SH-SY5Y (cell line): ENCODE measurements at regions not wholly inside any gene's neighbourhood (a gene's known extent, or its start where the extent isn't known, plus 50 kb on each side); places are given as distances from the start of the nearest gene placed in this dataset.

ENCODE experiments used
- GATA2 ChIP-seq: IDR thresholded peaks from 2 replicates; pipeline ENCODE4 v1.6.1; 2011; ENCODE audit warnings: mild to moderate bottlenecking, low read depth, low read length
- GATA3 ChIP-seq: IDR thresholded peaks from 2 replicates; pipeline ENCODE4 v1.6.1; 2011; ENCODE audit warnings: low read depth, mild to moderate bottlenecking, low read length, moderate library complexity

DNA sequence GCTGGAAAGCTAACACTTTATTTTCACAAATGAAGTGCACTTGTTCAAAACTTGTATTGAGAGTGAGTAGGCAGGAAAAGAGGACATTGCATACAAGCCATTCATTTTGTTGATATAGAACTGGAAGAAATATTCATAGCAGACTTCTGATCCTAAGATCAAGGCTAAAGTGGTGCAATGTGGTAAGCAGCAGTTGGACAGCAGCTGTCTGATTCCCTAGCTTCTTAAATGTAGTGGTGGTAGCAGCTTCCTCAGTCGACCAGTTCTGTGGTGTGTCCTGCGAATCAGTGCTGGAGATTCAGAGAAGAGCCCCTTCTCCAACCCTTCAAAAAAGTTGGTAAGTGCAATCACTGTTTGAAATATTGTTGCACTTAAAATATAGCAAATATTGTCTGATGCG is 281.7 kb upstream of the GJE1 start:
- TF ChIP-seq GATA3, result no peak
- TF ChIP-seq GATA2, result no peak

- TF ChIP-seq GATA3, result no peak
- no peak for TF ChIP-seq GATA2
These were observed 284.5 kb upstream of the GJE1 start for GRCh38 chr6:141848029-141848890.

- no peak for TF ChIP-seq GATA3
- TF ChIP-seq GATA2, result no peak
These were observed 286.1 kb upstream of the GJE1 start for GRCh38 chr6:141846639-141847038.

DNA sequence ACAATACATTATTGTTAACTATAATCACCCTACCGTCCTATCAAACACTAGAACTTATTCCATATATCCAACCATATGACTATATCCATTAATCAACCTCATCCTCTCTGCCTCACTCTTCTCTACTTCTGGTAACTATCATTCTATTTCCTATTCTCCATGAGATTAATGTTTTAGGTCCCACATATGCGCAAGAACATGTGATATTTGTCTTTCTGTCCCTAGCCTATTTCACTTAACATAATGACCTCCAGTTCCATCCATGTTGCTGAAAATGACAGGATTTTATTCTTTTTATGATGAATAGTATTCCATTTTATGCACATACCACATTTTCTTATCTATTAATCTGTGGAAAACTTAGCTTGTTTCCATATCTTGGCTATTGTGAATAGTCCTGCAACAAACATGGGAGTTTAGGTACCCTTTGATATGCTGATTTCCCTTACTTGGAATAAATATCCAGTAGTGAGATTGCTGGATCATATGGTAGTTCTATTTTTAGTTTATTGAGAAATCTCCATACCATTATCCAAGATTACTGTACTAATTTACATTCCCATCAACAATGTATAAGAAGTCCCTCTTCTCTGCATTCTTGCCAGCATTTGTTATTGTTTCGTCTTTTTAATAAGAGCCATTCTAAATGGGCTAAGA is 289.4 kb upstream of the GJE1 start:
- TF ChIP-seq GATA2 (no peak), GATA3 (no peak)

DNA sequence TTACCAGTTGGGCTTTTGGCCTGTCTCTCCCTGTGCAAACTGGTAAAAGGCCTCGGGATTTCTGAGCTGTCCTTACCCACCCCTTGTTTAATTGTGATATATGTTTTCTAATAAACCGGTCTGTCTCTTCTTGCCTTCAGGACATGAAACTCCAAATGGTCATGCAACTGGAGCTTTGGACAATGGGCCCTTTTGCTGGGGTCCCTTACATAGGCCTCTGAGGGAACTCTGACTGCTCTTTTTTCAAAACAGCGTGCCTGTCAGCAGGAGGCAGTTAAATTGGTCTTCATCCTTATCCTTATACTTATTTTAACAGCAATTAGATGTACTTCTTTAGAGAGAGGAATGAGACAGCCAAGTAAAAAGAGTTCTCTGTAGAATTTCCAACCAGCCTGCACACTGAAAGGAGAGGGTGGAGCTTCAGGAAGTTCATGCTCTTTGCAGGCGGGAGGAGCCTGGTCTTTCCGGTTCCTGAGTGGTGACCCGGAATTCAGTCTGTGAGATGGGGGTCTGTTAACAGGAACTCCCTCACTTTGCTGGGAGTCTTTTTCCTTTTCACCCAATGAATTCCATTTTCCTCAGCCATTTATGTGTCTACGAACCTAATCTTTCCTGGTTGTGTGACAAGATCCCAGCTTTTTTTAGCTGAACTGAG is 299.6 kb upstream of the GJE1 start:
- no peak for TF ChIP-seq GATA3
- TF ChIP-seq GATA2, result no peak

DNA sequence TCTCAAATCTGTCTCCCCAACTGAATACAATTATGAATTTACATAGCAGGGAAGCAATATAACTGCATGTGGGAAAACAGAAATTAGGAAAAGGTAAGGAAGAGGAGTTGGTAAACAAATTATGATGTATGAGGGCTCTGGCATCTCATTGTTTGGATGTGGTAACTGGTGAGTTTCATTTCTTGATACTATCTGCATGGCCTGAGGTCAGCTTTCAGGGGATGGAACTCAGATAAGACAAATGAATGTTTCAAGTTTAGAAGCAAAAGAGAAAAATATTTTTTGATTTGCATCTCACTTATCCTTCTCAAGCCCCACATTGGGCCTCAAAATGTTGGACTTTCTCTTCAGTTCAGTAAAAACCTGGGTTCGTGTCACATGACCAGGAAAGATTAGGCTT is 302.2 kb upstream of the GJE1 start:
- TF ChIP-seq GATA2 (no peak), GATA3 (no peak)

- no peak for TF ChIP-seq GATA2
- TF ChIP-seq GATA3, result no peak
These were observed 303.0 kb upstream of the GJE1 start for GRCh38 chr6:141829566-141830360.

GRCh38 chr6:141824350-141824749 is 308.4 kb upstream of the GJE1 start:
- TF ChIP-seq GATA2 (no peak), GATA3 (no peak)

DNA sequence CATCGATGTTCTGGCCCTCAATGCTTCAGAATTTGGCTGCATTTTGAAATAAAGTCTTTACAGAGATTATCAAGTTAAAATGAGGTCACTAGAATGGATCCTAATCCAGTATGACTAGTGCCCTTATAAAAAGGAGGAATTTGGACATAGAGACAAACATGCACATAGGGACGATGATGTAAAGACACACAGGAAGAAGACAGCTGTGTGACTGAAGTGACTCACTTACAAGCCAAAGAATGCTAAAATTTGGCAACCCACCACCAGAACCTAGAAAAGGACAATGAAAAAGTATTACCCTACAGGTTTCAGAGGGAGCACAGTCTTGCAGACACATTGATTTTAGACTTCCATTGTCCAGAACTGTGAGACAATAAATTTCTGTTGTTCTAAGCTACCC is 322.8 kb upstream of the GJE1 start:
- TF ChIP-seq GATA3, result no peak
- no peak for TF ChIP-seq GATA2

GRCh38 chr6:141808662-141809061 is 324.1 kb upstream of the GJE1 start:
- TF ChIP-seq GATA2 (no peak), GATA3 (no peak)

- no peak for TF ChIP-seq GATA2
- TF ChIP-seq GATA3, result no peak
These were observed 341.8 kb upstream of the GJE1 start for GRCh38 chr6:141790921-141791320.

DNA sequence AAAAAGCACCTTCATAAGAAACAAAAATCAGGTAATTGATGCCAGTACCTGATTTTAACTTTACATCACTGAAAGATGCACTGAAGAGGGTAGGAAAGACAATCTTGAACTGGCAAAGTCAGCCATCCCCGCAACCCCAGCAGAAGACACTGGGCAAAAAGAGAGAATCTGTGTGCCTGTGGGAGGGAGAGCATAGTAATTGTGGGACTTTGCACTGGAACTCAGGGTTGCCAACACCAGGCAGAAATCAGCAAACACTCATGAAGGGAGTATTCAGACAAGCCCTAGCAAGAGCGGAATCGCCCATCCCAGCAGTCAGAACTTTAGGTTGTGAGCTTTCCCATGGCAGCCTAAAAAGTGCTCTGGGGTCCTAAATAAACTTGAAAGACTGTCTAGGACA is 344.6 kb upstream of the GJE1 start:
- TF ChIP-seq GATA3 (no peak), GATA2 (no peak)

DNA sequence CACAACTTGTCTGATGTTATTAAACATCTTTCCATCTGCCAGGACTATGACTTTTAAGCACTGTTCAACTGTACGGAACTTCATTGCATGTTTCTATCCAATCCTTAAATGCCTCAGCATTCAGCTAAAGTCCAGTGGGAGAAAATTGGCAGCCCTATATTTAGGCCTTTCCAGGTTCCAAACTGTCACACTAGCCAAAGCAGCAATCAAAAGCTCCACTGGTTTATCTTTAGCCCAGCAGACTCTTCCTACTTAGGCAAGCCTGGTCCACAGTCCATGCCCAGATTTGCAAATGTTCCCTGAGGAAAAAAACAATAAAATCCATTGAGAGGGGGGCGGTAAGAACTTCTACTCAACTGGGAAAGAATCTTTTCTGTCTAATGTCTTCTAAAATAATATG is 349.1 kb upstream of the GJE1 start:
- TF ChIP-seq GATA3, result no peak
- no peak for TF ChIP-seq GATA2

DNA sequence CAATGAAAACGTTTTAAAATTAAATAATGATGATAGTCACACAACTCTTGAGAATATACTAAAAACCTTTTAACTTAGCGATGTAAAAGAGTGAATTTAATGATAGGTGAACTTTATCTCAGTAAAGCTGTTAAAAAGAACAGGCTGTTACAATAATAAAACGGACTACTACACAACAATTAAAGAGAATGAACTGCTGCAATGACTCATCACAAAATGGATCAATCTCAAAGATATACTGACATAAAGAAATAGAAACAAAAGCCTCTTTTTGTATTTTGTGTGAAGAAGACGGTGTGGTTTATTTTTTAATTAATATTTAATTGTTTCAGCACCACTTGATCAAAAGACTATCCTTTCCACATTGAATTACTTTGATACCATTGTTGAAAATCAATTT is 352.4 kb upstream of the GJE1 start:
- TF ChIP-seq GATA2 (no peak), GATA3 (no peak)

- TF ChIP-seq GATA2 (no peak), GATA3 (no peak)
These were observed 368.3 kb upstream of the GJE1 start for GRCh38 chr6:141764388-141764787.
